IMR-90 (cell line): ENCODE measurements at regions not wholly inside any gene's neighbourhood (a gene's known extent, or its start where the extent isn't known, plus 50 kb on each side); places are given as distances from the start of the nearest gene placed in this dataset.

ENCODE experiments used
- ATAC-seq: fragments of 200-7000 bp; cut with Tn5 transposase; 2 replicates; pipeline ENCODE4 v1.9.1; 2020; ENCODE audit warnings: low read depth, mild to moderate bottlenecking, moderate library complexity
- BruUV-seq: library from RNA; stranded (reverse); fragments of 400-500 nt; replicated peaks from 2 replicates; lab custom pipeline; 2021; lab: Mats Ljungman, UMichigan
- CTCF ChIA-PET: fragments of 300-600 bp; formaldehyde crosslinking; extraction: SDS; loops from one replicate; lab custom pipeline; 2021; ENCODE audit warnings: antibody characterized with exemption; lab: Yijun Ruan, JAX
- POLR2A ChIA-PET: fragments of 300-600 bp; sonication (Branson Sonifier 250); formaldehyde crosslinking; loops from one replicate; lab custom pipeline; 2022; ENCODE audit warnings: antibody characterized with exemption; ENCODE audit not compliant: unreplicated experiment; lab: Charles Lee
- DNase-seq: peaks from one replicate; pipeline ENCODE4 v3.0.0; 2013
- H2AFZ ChIP-seq: replicated peaks from 2 replicates; pipeline ENCODE3; 2013; ENCODE audit warnings: low read length, mild to moderate bottlenecking; ENCODE audit not compliant: poor library complexity
- H2AK5ac ChIP-seq: 2 replicates; pipeline ENCODE4 v1.6.1; 2013; ENCODE audit warnings: low read depth, low read length, inconsistent platforms
- H2AK9ac ChIP-seq: replicated peaks from 2 replicates; pipeline ENCODE3; 2013; ENCODE audit warnings: mild to moderate bottlenecking, low read depth, low read length, moderate library complexity; ENCODE audit not compliant: poor library complexity
- H2BK120ac ChIP-seq: 2 replicates; pipeline ENCODE4 v1.6.1; 2013; ENCODE audit warnings: low read depth, low read length, inconsistent platforms
- H2BK15ac ChIP-seq: 3 replicates; pipeline ENCODE4 v1.6.1; 2013; ENCODE audit warnings: low read depth, low read length, inconsistent platforms
- H2BK20ac ChIP-seq: 2 replicates; pipeline ENCODE4 v1.6.1; 2013; ENCODE audit warnings: low read depth, mild to moderate bottlenecking, inconsistent platforms, low read length, moderate library complexity
- H2BK5ac ChIP-seq: 2 replicates; pipeline ENCODE4 v1.6.1; 2013; ENCODE audit warnings: mild to moderate bottlenecking, low read depth, low read length, inconsistent platforms; ENCODE audit not compliant: poor library complexity, severe bottlenecking
- H3K14ac ChIP-seq: replicated peaks from 2 replicates; pipeline ENCODE4 v1.6.1; 2013; ENCODE audit warnings: low read depth, low read length, inconsistent platforms
- H3K18ac ChIP-seq: 2 replicates; pipeline ENCODE4 v1.6.1; 2013; ENCODE audit warnings: low read depth, low read length, control low read depth
- H3K23ac ChIP-seq: 2 replicates; pipeline ENCODE4 v1.6.1; 2013; ENCODE audit warnings: low read depth, low read length, inconsistent platforms
- H3K27ac ChIP-seq: 2 replicates; pipeline ENCODE4 v1.5.1; 2013; ENCODE audit warnings: mild to moderate bottlenecking, control low read depth, low read length; ENCODE audit not compliant: insufficient read depth
- H3K27me3 ChIP-seq: 2 replicates; pipeline ENCODE4 v1.6.1; 2013; ENCODE audit warnings: low read length; ENCODE audit not compliant: control insufficient read depth, insufficient read depth
- H3K36me3 ChIP-seq: 2 replicates; pipeline ENCODE4 v1.6.1; 2013; ENCODE audit warnings: low read length, mixed read lengths; ENCODE audit not compliant: control insufficient read depth, insufficient read depth
- H3K4ac ChIP-seq: 2 replicates; pipeline ENCODE4 v1.6.1; 2013; ENCODE audit warnings: low read depth, low read length, inconsistent platforms
- H3K4me1 ChIP-seq: 2 replicates; pipeline ENCODE4 v1.6.1; 2013; ENCODE audit warnings: low read length, mixed read lengths; ENCODE audit not compliant: control insufficient read depth, insufficient read depth
- H3K4me2 ChIP-seq: 2 replicates; pipeline ENCODE4 v1.6.1; 2013; ENCODE audit warnings: low read depth, mild to moderate bottlenecking, control low read depth, low read length, moderate library complexity
- H3K4me3 ChIP-seq: 2 replicates; pipeline ENCODE4 v1.5.1; 2013; ENCODE audit warnings: low read depth, mild to moderate bottlenecking, control low read depth, low read length, moderate library complexity; ENCODE audit not compliant: insufficient read depth
- H3K56ac ChIP-seq: 2 replicates; pipeline ENCODE4 v1.6.1; 2013; ENCODE audit warnings: low read length, inconsistent platforms; ENCODE audit not compliant: insufficient read depth; ENCODE audit errors: extremely low read depth
- H3K79me1 ChIP-seq, 2 experiments: 2 replicates each; pipeline ENCODE4 v1.6.1; 2013; ENCODE audit warnings: low read length in 2 of 2, inconsistent platforms in 1 of 2, low read depth in 1 of 2
- H3K9ac ChIP-seq: 2 replicates; pipeline ENCODE4 v1.6.1; 2013; ENCODE audit warnings: low read depth, low read length, control low read depth
- H3K9me1 ChIP-seq: 2 replicates; pipeline ENCODE4 v1.6.1; 2013; ENCODE audit warnings: low read length, inconsistent platforms; ENCODE audit not compliant: insufficient read depth
- H3K9me3 ChIP-seq: 2 replicates; pipeline ENCODE4 v1.6.1; 2013; ENCODE audit warnings: low read length; ENCODE audit not compliant: control insufficient read depth, insufficient read depth
- H4K20me1 ChIP-seq: 2 replicates; pipeline ENCODE4 v1.6.1; 2013; ENCODE audit warnings: low read length, inconsistent platforms; ENCODE audit not compliant: insufficient read depth
- H4K5ac ChIP-seq: 2 replicates; pipeline ENCODE4 v1.6.1; 2013; ENCODE audit warnings: mild to moderate bottlenecking, low read depth, low read length, control low read depth
- H4K8ac ChIP-seq, 2 experiments: 2 replicates each; pipeline ENCODE4 v1.6.1; 2013; ENCODE audit warnings: low read depth in 2 of 2, low read length in 2 of 2, control low read depth in 1 of 2, inconsistent platforms in 1 of 2
- H4K91ac ChIP-seq: 2 replicates; pipeline ENCODE4 v1.6.1; 2013; ENCODE audit warnings: low read depth, low read length, inconsistent platforms; ENCODE audit not compliant: insufficient read depth
- BHLHE40 ChIP-seq: fragments of 150-350 bp; IDR thresholded peaks from 2 replicates; pipeline ENCODE4 v1.6.1; 2016; ENCODE audit warnings: mild to moderate bottlenecking, low read depth, low read length
- WGBS, 2 experiments: methylation state at CpG; one replicate each; pipeline versions ENCODE4 v1.1.5 to v1.1.7; 2013; ENCODE audit warnings: missing lambda C conversion rate in 2 of 2; ENCODE audit not compliant: insufficient read length in 1 of 2; ENCODE audit errors: extremely low coverage in 2 of 2; 5-methylcytosine and 5-hydroxymethylcytosine counted together
- dilution Hi-C: fragments of 300-500 bp; cut with HindIII; formaldehyde crosslinking; loops from one replicate; pipeline ENCODE4 v1.14.3; 2018; ENCODE audit warnings: low sequenced_read_pairs; ENCODE audit not compliant: unreplicated experiment
- in situ Hi-C: fragments of 300-500 bp; cut with MboI; formaldehyde crosslinking; loops from 3 replicates; pipeline ENCODE4 v1.14.3; 2019; ENCODE audit warnings: low sequenced_read_pairs, inconsistent platforms, mixed read lengths
- intact Hi-C: fragments of 100-400 bp; cut with micrococcal nuclease; formaldehyde crosslinking; loops from 2 replicates; pipeline ENCODE4 v1.10.0; 2022

- no peak overlapping the region for H3K23ac ChIP-seq
- no peaks in the 10 kb centered on the region for H3K27me3 ChIP-seq
- no TSS peak for BruUV-seq
- DNase-seq = no peak
- H2BK15ac ChIP-seq = no peak overlapping the region
- no peak overlapping the region for H3K4ac ChIP-seq
- H4K5ac ChIP-seq = no peak overlapping the region
- no peaks in the 10 kb centered on the region for H3K9me1 ChIP-seq
- no peak overlapping the region for H3K56ac ChIP-seq
- no peaks in the 10 kb centered on the region for H4K20me1 ChIP-seq
- in situ Hi-C loops (no loop called here), intact Hi-C loops (no loop called here), dilution Hi-C loops (no loop called here)
- CTCF ChIA-PET = no interaction called here
- no peak overlapping the region for H4K91ac ChIP-seq
- no peak for ATAC-seq
- TF ChIP-seq BHLHE40 = no peak
- no peaks in the 10 kb centered on the region for H3K4me1 ChIP-seq
- no peaks in the 10 kb centered on the region for H3K36me3 ChIP-seq
- no peak overlapping the region for H2AFZ ChIP-seq
- no peak overlapping the region for H3K4me3 ChIP-seq
- H3K9ac ChIP-seq = no peak overlapping the region
- H3K9me3 ChIP-seq = peaks cover 15% of the 10 kb centered on the region
- H3K18ac ChIP-seq = no peak overlapping the region
- no peak overlapping the region for H2BK20ac ChIP-seq
- H4K8ac ChIP-seq = no peak overlapping the region
- no peak overlapping the region for H2BK120ac ChIP-seq
- H3K79me1 ChIP-seq = no peaks in the 10 kb centered on the region
- no peak overlapping the region for H3K27ac ChIP-seq
- H2BK5ac ChIP-seq = no peak overlapping the region
- no peak overlapping the region for H2AK5ac ChIP-seq
- no peak overlapping the region for H2AK9ac ChIP-seq
- no peak overlapping the region for H3K4me2 ChIP-seq
- no peak overlapping the region for H3K14ac ChIP-seq
- 83% methylated on average over 1 of the region's 3 CpGs; no CpG with 5 or more reads in 1 of the 2 experiments for WGBS, 2 experiments
- POLR2A ChIA-PET = no interaction called here
Measured at GRCh38 chr14:106222731-106223130, 696.3 kb downstream of the TMEM121 start.
